ENCODE measurements at regions not wholly inside any gene's neighbourhood (a gene's known extent, or its start where the extent isn't known, plus 50 kb on each side); places are given as distances from the start of the nearest gene placed in this dataset.

- H3K36me3 ChIP-seq (ENCODE audit: control insufficient read depth, insufficient read depth, low read length), result no peaks in the 10 kb centered on the region
- in situ Hi-C loops (cut with HindIII; ENCODE audit: low pct_unique_long_range_greater_than_20kb, low sequenced_read_pairs), result no loop called here
- DNase-seq (ENCODE audit: low read depth, low spot score) (no peak), ATAC-seq (no peak)
- ChIA-PET POLR2A (no interaction called here), CTCF (no interaction called here)
- no peak overlapping the region for H3K4me3 ChIP-seq (ENCODE audit: low read depth in 2 of 2, low read length in 2 of 2)
- TF ChIP-seq SIN3A (IDR thresholded peaks at IDR 0.05; ENCODE audit: borderline replicate concordance, insufficient read depth, low read depth, low read length) (no peak), POLR2AphosphoS5 (IDR thresholded peaks at IDR 0.05; ENCODE audit: low read depth, low read length) (no peak), TCF7L2 (IDR thresholded peaks at IDR 0.05; ENCODE audit: low read depth, low read length) (no peak), CTCF (IDR thresholded peaks at IDR 0.05) (no peak), REST (IDR thresholded peaks at IDR 0.05; ENCODE audit: insufficient read depth in 1 of 2, low read depth in 2 of 2, low read length in 1 of 2) (no peak)
- no peaks in the 10 kb centered on the region for H3K4me1 ChIP-seq (ENCODE audit: control insufficient read depth, insufficient read depth, low read length)
- H3K27ac ChIP-seq (ENCODE audit: low read length), result no peak overlapping the region
- no peaks in the 10 kb centered on the region for H3K27me3 ChIP-seq (ENCODE audit: control insufficient read depth, insufficient read depth, low read length)
- intact Hi-C loops (cut with micrococcal nuclease; ENCODE audit: unreplicated experiment), result no loop called here
- BruUV-seq (replicated peaks), result no TSS peak
- H3K9me3 ChIP-seq (ENCODE audit: control insufficient read depth, insufficient read depth, low read depth, low read length), result no peaks in the 10 kb centered on the region
Measured at GRCh38 chr4:138056541-138056940, 185.6 kb downstream of the SLC7A11 start.

DNA sequence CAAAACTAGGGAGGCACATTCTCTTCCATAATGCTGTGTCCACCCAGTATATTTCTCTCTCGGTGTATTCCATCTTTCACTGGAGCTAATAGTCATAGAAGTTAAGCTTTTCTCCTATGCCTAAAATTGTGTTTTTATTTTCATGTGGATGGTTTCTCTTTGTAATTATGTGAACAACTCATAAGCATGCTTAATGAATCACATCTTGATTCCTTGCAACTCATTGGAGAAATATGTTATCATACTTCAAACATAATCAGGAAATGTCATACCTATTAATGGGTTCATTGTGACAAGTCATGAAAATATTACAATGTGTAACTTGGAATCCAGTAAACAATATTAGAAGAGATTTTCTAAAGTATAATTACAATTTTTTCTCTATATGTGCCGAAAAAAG lies 186.3 kb downstream of the SLC7A11 start:
- H3K27me3 ChIP-seq (ENCODE audit: control insufficient read depth, insufficient read depth, low read length), result no peaks in the 10 kb centered on the region
- no peaks in the 10 kb centered on the region for H3K9me3 ChIP-seq (ENCODE audit: control insufficient read depth, insufficient read depth, low read depth, low read length)
- no peaks in the 10 kb centered on the region for H3K36me3 ChIP-seq (ENCODE audit: control insufficient read depth, insufficient read depth, low read length)
- in situ Hi-C loops (cut with HindIII; ENCODE audit: low pct_unique_long_range_greater_than_20kb, low sequenced_read_pairs), result no loop called here
- no peak overlapping the region for H3K4me3 ChIP-seq (ENCODE audit: low read depth in 2 of 2, low read length in 2 of 2)
- no TSS peak for BruUV-seq (replicated peaks)
- intact Hi-C loops (cut with micrococcal nuclease; ENCODE audit: unreplicated experiment), result no loop called here
- CTCF ChIA-PET, result no interaction called here
- no peaks in the 10 kb centered on the region for H3K4me1 ChIP-seq (ENCODE audit: control insufficient read depth, insufficient read depth, low read length)
- TF ChIP-seq REST (IDR thresholded peaks at IDR 0.05; ENCODE audit: insufficient read depth in 1 of 2, low read depth in 2 of 2, low read length in 1 of 2) (no peak), SIN3A (IDR thresholded peaks at IDR 0.05; ENCODE audit: borderline replicate concordance, insufficient read depth, low read depth, low read length) (no peak), TCF7L2 (IDR thresholded peaks at IDR 0.05; ENCODE audit: low read depth, low read length) (no peak), CTCF (IDR thresholded peaks at IDR 0.05) (no peak), POLR2AphosphoS5 (IDR thresholded peaks at IDR 0.05; ENCODE audit: low read depth, low read length) (no peak)
- DNase-seq (ENCODE audit: low read depth, low spot score) (no peak), ATAC-seq (no peak)
- H3K27ac ChIP-seq (ENCODE audit: low read length), result no peak overlapping the region
- POLR2A ChIA-PET, result no interaction called here

All from Panc1 (cell line).